HG02884 (cell line): ENCODE measurements at regions not wholly inside any gene's neighbourhood (a gene's known extent, or its start where the extent isn't known, plus 50 kb on each side); places are given as distances from the start of the nearest gene placed in this dataset.

Source experiments
- ATAC-seq: cut with Tn5 transposase; IDR thresholded peaks from one replicate; pipeline ENCODE4 v1.9.1; 2021; ENCODE audit warnings: mild to moderate bottlenecking, moderate library complexity; ENCODE audit not compliant: unreplicated experiment

GRCh38 chr3:124230998-124231397 is 239.1 kb upstream of the ROPN1 start:
- ATAC-seq = no peak

GRCh38 chr3:124234852-124235252 is 242.9 kb upstream of the ROPN1 start:
- ATAC-seq = no peak

- ATAC-seq = no peak
Measured at GRCh38 chr3:124235446-124235845, 243.5 kb upstream of the ROPN1 start.

- no peak for ATAC-seq
Measured at GRCh38 chr3:124243177-124243859, 251.4 kb upstream of the ROPN1 start.

GRCh38 chr3:124246376-124246775 is 254.5 kb upstream of the ROPN1 start:
- no peak for ATAC-seq

GRCh38 chr3:124246949-124247348 is 255.0 kb upstream of the ROPN1 start:
- ATAC-seq = no peak

GRCh38 chr3:124248471-124249028 is 256.6 kb upstream of the ROPN1 start:
- ATAC-seq = no peak

- no peak for ATAC-seq
Measured at GRCh38 chr3:124249038-124249437, 257.1 kb upstream of the ROPN1 start.

- ATAC-seq = no peak
Measured at GRCh38 chr3:124250053-124250452, 258.1 kb upstream of the ROPN1 start.

- no peak for ATAC-seq
Measured at GRCh38 chr3:124256156-124256555, 264.2 kb upstream of the ROPN1 start.

GRCh38 chr3:124256599-124256998 is 264.7 kb upstream of the ROPN1 start:
- no peak for ATAC-seq

GRCh38 chr3:124257336-124257864 is 265.5 kb upstream of the ROPN1 start:
- ATAC-seq = no peak

- ATAC-seq = no peak
Measured at GRCh38 chr3:124258057-124258500, 266.2 kb upstream of the ROPN1 start.

GRCh38 chr3:124260206-124260915 is 268.4 kb upstream of the ROPN1 start:
- no peak for ATAC-seq

- no peak for ATAC-seq
Measured at GRCh38 chr3:124261306-124261705, 269.4 kb upstream of the ROPN1 start.

GRCh38 chr3:124263168-124263567 is 271.2 kb upstream of the ROPN1 start:
- ATAC-seq = no peak

- no peak for ATAC-seq
Measured at GRCh38 chr3:124264346-124264745, 272.4 kb upstream of the ROPN1 start.

GRCh38 chr3:124266487-124266886 is 274.6 kb upstream of the ROPN1 start:
- ATAC-seq = no peak

GRCh38 chr3:124267406-124267805 is 275.5 kb upstream of the ROPN1 start:
- ATAC-seq = no peak

GRCh38 chr3:124268355-124268754 is 276.4 kb upstream of the ROPN1 start:
- ATAC-seq = no peak

- ATAC-seq = no peak
Measured at GRCh38 chr3:124269619-124270018, 277.7 kb upstream of the ROPN1 start.

GRCh38 chr3:124272605-124273151 is 280.8 kb upstream of the ROPN1 start:
- ATAC-seq = no peak
